Stimulated activated effector memory CD8-positive, alpha-beta T cell treated with anti-CD3 and anti-CD28 coated beads, Interleukin-12 subunit alpha, Interleukin-12 subunit beta, amount 100 ng/mL, for 72 hours (primary cell): ENCODE measurements at regions not wholly inside any gene's neighbourhood (a gene's known extent, or its start where the extent isn't known, plus 50 kb on each side); places are given as distances from the start of the nearest gene placed in this dataset.

Experiments
- ATAC-seq: fragments of 150-1000 bp; cut with Tn5 transposase; 2 replicates; pipeline ENCODE4 v1.10.0; 2021
- DNase-seq, 2 donors: peaks; one replicate each; pipeline ENCODE4 v3.0.0; 2021 to 2022; ENCODE audit warnings: low spot score in 2 of 2
- H3K27ac Mint-ChIP-seq: one replicate; pipeline ENCODE4 v1.8.0; 2022; ENCODE audit warnings: mild to moderate bottlenecking, mixed read lengths
- H3K36me3 Mint-ChIP-seq: one replicate; pipeline ENCODE4 v1.8.0; 2022; ENCODE audit warnings: mild to moderate bottlenecking, mixed read lengths
- H3K4me1 Mint-ChIP-seq: one replicate; pipeline ENCODE4 v1.8.0; 2022; ENCODE audit warnings: mixed read lengths
- H3K4me3 Mint-ChIP-seq: one replicate; pipeline ENCODE4 v1.8.0; 2022; ENCODE audit warnings: mild to moderate bottlenecking, mixed read lengths
- H3K9me3 Mint-ChIP-seq: one replicate; pipeline ENCODE4 v1.8.0; 2022; ENCODE audit warnings: mixed read lengths

- Mint-ChIP-seq H3K27ac (no peak overlapping the region), H3K36me3 (no peaks in the 10 kb centered on the region), H3K9me3 (peaks cover 18% of the 10 kb centered on the region)
Observed at GRCh38 chr17:53668854-53669253, 153.9 kb upstream of the KIF2B start.

GRCh38 chr17:53662608-53663007 is 160.1 kb upstream of the KIF2B start:
- Mint-ChIP-seq H3K4me1 (no peaks in the 10 kb centered on the region), H3K27ac (no peak overlapping the region), H3K36me3 (no peaks in the 10 kb centered on the region), H3K9me3 (peaks cover 19% of the 10 kb centered on the region), H3K4me3 (no peak overlapping the region)
- ATAC-seq (no peak), DNase-seq (no peak)

More at GRCh38 chr17:53668854-53669253, 153.9 kb upstream of the KIF2B start:
- no peaks in the 10 kb centered on the region for H3K4me1 Mint-ChIP-seq
- ATAC-seq (no peak), DNase-seq (no peak)
- no peak overlapping the region for H3K4me3 Mint-ChIP-seq

GRCh38 chr17:53659181-53659580 is 163.5 kb upstream of the KIF2B start:
- H3K4me1 Mint-ChIP-seq, result no peaks in the 10 kb centered on the region
- DNase-seq (no peak), ATAC-seq (no peak)
- H3K27ac Mint-ChIP-seq, result no peak overlapping the region
- H3K9me3 Mint-ChIP-seq, result peaks cover 15% of the 10 kb centered on the region
- H3K4me3 Mint-ChIP-seq, result no peak overlapping the region
- no peaks in the 10 kb centered on the region for H3K36me3 Mint-ChIP-seq

GRCh38 chr17:53655591-53655990 is 167.1 kb upstream of the KIF2B start:
- ATAC-seq, result no peak
- H3K4me3 Mint-ChIP-seq, result no peak overlapping the region
- no peaks in the 10 kb centered on the region for H3K36me3 Mint-ChIP-seq
- DNase-seq, result no peak
- H3K9me3 Mint-ChIP-seq, result peaks cover 6% of the 10 kb centered on the region
- H3K4me1 Mint-ChIP-seq, result no peaks in the 10 kb centered on the region
- H3K27ac Mint-ChIP-seq, result no peak overlapping the region

- peaks cover 18% of the 10 kb centered on the region for H3K9me3 Mint-ChIP-seq
- ATAC-seq (no peak), DNase-seq (no peak)
- no peaks in the 10 kb centered on the region for H3K36me3 Mint-ChIP-seq
- H3K4me3 Mint-ChIP-seq, result no peak overlapping the region
- no peaks in the 10 kb centered on the region for H3K4me1 Mint-ChIP-seq
- H3K27ac Mint-ChIP-seq, result no peak overlapping the region
Observed at GRCh38 chr17:53649201-53649600, 173.5 kb upstream of the KIF2B start.

GRCh38 chr17:53646835-53647234 is 175.9 kb upstream of the KIF2B start:
- Mint-ChIP-seq H3K4me3 (no peak overlapping the region), H3K9me3 (peaks cover 21% of the 10 kb centered on the region), H3K4me1 (no peaks in the 10 kb centered on the region), H3K36me3 (no peaks in the 10 kb centered on the region), H3K27ac (no peak overlapping the region)
- no peak for DNase-seq
- ATAC-seq, result no peak

- Mint-ChIP-seq H3K4me3 (no peak overlapping the region), H3K4me1 (no peaks in the 10 kb centered on the region), H3K27ac (no peak overlapping the region), H3K9me3 (peaks cover 15% of the 10 kb centered on the region), H3K36me3 (no peaks in the 10 kb centered on the region)
- no peak for DNase-seq
- ATAC-seq, result no peak
Observed at GRCh38 chr17:53640808-53641207, 181.9 kb upstream of the KIF2B start.

GRCh38 chr17:53635444-53635843 is 187.3 kb upstream of the KIF2B start:
- no peak for ATAC-seq
- no peak for DNase-seq
- Mint-ChIP-seq H3K36me3 (no peaks in the 10 kb centered on the region), H3K4me1 (no peaks in the 10 kb centered on the region), H3K27ac (no peak overlapping the region), H3K4me3 (no peak overlapping the region), H3K9me3 (peaks cover 18% of the 10 kb centered on the region)

GRCh38 chr17:53633856-53634255 is 188.9 kb upstream of the KIF2B start:
- DNase-seq (no peak), ATAC-seq (no peak)
- H3K36me3 Mint-ChIP-seq, result no peaks in the 10 kb centered on the region
- H3K27ac Mint-ChIP-seq, result no peak overlapping the region
- H3K9me3 Mint-ChIP-seq, result peaks cover 19% of the 10 kb centered on the region
- no peaks in the 10 kb centered on the region for H3K4me1 Mint-ChIP-seq
- H3K4me3 Mint-ChIP-seq, result no peak overlapping the region

- Mint-ChIP-seq H3K36me3 (no peaks in the 10 kb centered on the region), H3K4me1 (no peaks in the 10 kb centered on the region), H3K9me3 (peaks cover 23% of the 10 kb centered on the region), H3K27ac (no peak overlapping the region), H3K4me3 (no peak overlapping the region)
- no peak for DNase-seq
- ATAC-seq, result no peak
Observed at GRCh38 chr17:53631486-53631885, 191.2 kb upstream of the KIF2B start.

- H3K4me1 Mint-ChIP-seq, result no peaks in the 10 kb centered on the region
- no peaks in the 10 kb centered on the region for H3K36me3 Mint-ChIP-seq
- H3K27ac Mint-ChIP-seq, result no peak overlapping the region
- H3K9me3 Mint-ChIP-seq, result peaks cover 23% of the 10 kb centered on the region
- H3K4me3 Mint-ChIP-seq, result no peak overlapping the region
- DNase-seq (no peak), ATAC-seq (no peak)
Observed at GRCh38 chr17:53630638-53631037, 192.1 kb upstream of the KIF2B start.

GRCh38 chr17:53630115-53630514 is 192.6 kb upstream of the KIF2B start:
- peaks cover 23% of the 10 kb centered on the region for H3K9me3 Mint-ChIP-seq
- H3K36me3 Mint-ChIP-seq, result no peaks in the 10 kb centered on the region
- DNase-seq, result no peak
- H3K4me3 Mint-ChIP-seq, result no peak overlapping the region
- H3K27ac Mint-ChIP-seq, result no peak overlapping the region
- ATAC-seq, result no peak
- H3K4me1 Mint-ChIP-seq, result no peaks in the 10 kb centered on the region

GRCh38 chr17:53629188-53629587 is 193.5 kb upstream of the KIF2B start:
- Mint-ChIP-seq H3K4me1 (no peaks in the 10 kb centered on the region), H3K27ac (no peak overlapping the region), H3K9me3 (peaks cover 17% of the 10 kb centered on the region), H3K36me3 (no peaks in the 10 kb centered on the region), H3K4me3 (no peak overlapping the region)
- DNase-seq (no peak), ATAC-seq (no peak)

GRCh38 chr17:53628011-53628410 is 194.7 kb upstream of the KIF2B start:
- peaks cover 16% of the 10 kb centered on the region for H3K9me3 Mint-ChIP-seq
- no peaks in the 10 kb centered on the region for H3K4me1 Mint-ChIP-seq
- no peak overlapping the region for H3K4me3 Mint-ChIP-seq
- H3K27ac Mint-ChIP-seq, result no peak overlapping the region
- DNase-seq, result no peak
- no peaks in the 10 kb centered on the region for H3K36me3 Mint-ChIP-seq
- no peak for ATAC-seq

- H3K4me3 Mint-ChIP-seq, result no peak overlapping the region
- no peaks in the 10 kb centered on the region for H3K4me1 Mint-ChIP-seq
- DNase-seq (no peak), ATAC-seq (no peak)
- H3K27ac Mint-ChIP-seq, result no peak overlapping the region
- H3K9me3 Mint-ChIP-seq, result peaks cover 15% of the 10 kb centered on the region
- no peaks in the 10 kb centered on the region for H3K36me3 Mint-ChIP-seq
Observed at GRCh38 chr17:53627511-53627910, 195.2 kb upstream of the KIF2B start.

GRCh38 chr17:53626286-53626685 is 196.4 kb upstream of the KIF2B start:
- Mint-ChIP-seq H3K36me3 (no peaks in the 10 kb centered on the region), H3K4me1 (no peaks in the 10 kb centered on the region), H3K27ac (no peak overlapping the region), H3K4me3 (no peak overlapping the region), H3K9me3 (peaks cover 12% of the 10 kb centered on the region)
- ATAC-seq, result no peak
- no peak for DNase-seq

- ATAC-seq (no peak), DNase-seq (no peak)
- H3K36me3 Mint-ChIP-seq, result no peaks in the 10 kb centered on the region
- H3K4me3 Mint-ChIP-seq, result no peak overlapping the region
- no peaks in the 10 kb centered on the region for H3K4me1 Mint-ChIP-seq
- H3K9me3 Mint-ChIP-seq, result peaks cover 13% of the 10 kb centered on the region
- no peak overlapping the region for H3K27ac Mint-ChIP-seq
Observed at GRCh38 chr17:53619025-53619424, 203.7 kb upstream of the KIF2B start.
